ENCODE measurements at regions not wholly inside any gene's neighbourhood (a gene's known extent, or its start where the extent isn't known, plus 50 kb on each side); places are given as distances from the start of the nearest gene placed in this dataset.

GRCh38 chr6:95478941-95479340 lies 98.4 kb upstream of the MANEA start:
- H3K9ac ChIP-seq (replicated peaks; ENCODE audit: extremely low read depth, insufficient read depth, low read length) = no peak overlapping the region
- no peaks in the 10 kb centered on the region for H3K9me1 ChIP-seq (replicated peaks; ENCODE audit: control insufficient read depth, extremely low read depth, insufficient read depth, low read length)
- no peaks in the 10 kb centered on the region for H3K9me3 ChIP-seq (replicated peaks; ENCODE audit: control insufficient read depth, insufficient read depth, low read length)
- no peaks in the 10 kb centered on the region for H3K4me1 ChIP-seq (ENCODE audit: control insufficient read depth, extremely low read depth, insufficient read depth, low read length)
- no peak for FAIRE-seq
- POLR2A ChIA-PET = no interaction called here
- H3K36me3 ChIP-seq (ENCODE audit: control insufficient read depth in 2 of 2, extremely low read depth in 1 of 2, insufficient read depth in 2 of 2, low read length in 2 of 2) = no peaks in the 10 kb centered on the region
- intact Hi-C loops (cut with micrococcal nuclease) (no loop called here), dilution Hi-C loops (cut with MboI; ENCODE audit: extremely low pct_ligation_motif_present, low sequenced_read_pairs) (no loop called here)
- no TSS peak for BruUV-seq (replicated peaks)
- CTCF ChIA-PET = no interaction called here
- no peaks in the 10 kb centered on the region for H3K27me3 ChIP-seq (ENCODE audit: control insufficient read depth in 2 of 2, insufficient read depth in 2 of 2, low read length in 2 of 2)
- H3K4me3 ChIP-seq (replicated peaks in 1 of 3; ENCODE audit: insufficient read depth in 1 of 3, low read depth in 1 of 3, low read length in 3 of 3) = no peak overlapping the region
- no peak for DNase-seq (ENCODE audit: low read depth, low spot score)
- no peaks in the 10 kb centered on the region for H3K79me2 ChIP-seq (ENCODE audit: control insufficient read depth, insufficient read depth, low read length)
- H3K27ac ChIP-seq (ENCODE audit: insufficient read depth, low read depth, low read length) = no peak overlapping the region
- no peak overlapping the region for H2AFZ ChIP-seq (ENCODE audit: low read depth, low read length)
- TF ChIP-seq POLR2AphosphoS5 (IDR thresholded peaks at IDR 0.05; ENCODE audit: insufficient read depth, low read depth, low read length) (no peak), CTCF (IDR thresholded peaks at IDR 0.05; ENCODE audit: extremely low read depth in 1 of 2, insufficient read depth in 1 of 2, low read depth in 1 of 2, low read length in 2 of 2) (no peak), EZH2 (IDR thresholded peaks at IDR 0.05; ENCODE audit: borderline replicate concordance, low read depth, low read length, severe bottlenecking) (no peak), JUN (IDR thresholded peaks at IDR 0.05; ENCODE audit: borderline replicate concordance, insufficient read depth, insufficient read length, low read depth) (no peak), FOS (IDR thresholded peaks at IDR 0.05; ENCODE audit: borderline replicate concordance, insufficient read depth, low read length) (no peak), MYC (IDR thresholded peaks at IDR 0.05; ENCODE audit: low read depth, low read length) (no peak), POLR2A (IDR thresholded peaks at IDR 0.05; ENCODE audit: low read depth, low read length) (no peak), GATA2 (IDR thresholded peaks at IDR 0.05; ENCODE audit: insufficient read depth, insufficient read length, low read depth, low read length) (no peak), MAX (IDR thresholded peaks at IDR 0.05; ENCODE audit: insufficient read depth, insufficient read length) (no peak)
- H3K4me2 ChIP-seq (ENCODE audit: insufficient read depth, low read length) = no peak overlapping the region
- H4K20me1 ChIP-seq (replicated peaks; ENCODE audit: control insufficient read depth, extremely low read depth, insufficient read depth, low read length) = no peaks in the 10 kb centered on the region

Measured in endothelial cell of umbilical vein (primary cell).